Activated T-cell treated with anti-CD3 and anti-CD28 coated beads for 24 hours (primary cell): ENCODE measurements at regions not wholly inside any gene's neighbourhood (a gene's known extent, or its start where the extent isn't known, plus 50 kb on each side); places are given as distances from the start of the nearest gene placed in this dataset.

Experiments
- DNase-seq: peaks from one replicate; pipeline ENCODE4 v3.0.0-alpha.2; 2020; ENCODE audit warnings: low read depth

DNA sequence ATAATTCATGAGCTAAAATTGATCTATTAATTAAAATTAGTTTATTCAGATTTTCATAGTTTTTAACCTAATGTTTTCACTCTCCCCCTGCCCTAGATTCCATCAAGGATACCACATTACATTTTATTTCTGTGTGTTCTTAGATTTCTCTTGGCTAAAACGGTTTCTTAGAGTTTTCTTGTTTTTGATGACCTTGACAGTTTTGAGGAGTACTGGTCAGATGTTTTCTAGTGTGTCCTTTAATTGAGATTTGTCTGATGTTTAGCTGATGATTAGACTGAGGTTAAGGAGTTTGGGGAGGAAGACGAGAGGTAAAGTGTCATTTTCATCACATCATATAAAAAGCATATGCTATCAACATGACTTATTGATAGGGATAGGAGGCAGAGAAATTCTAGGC is 475.9 kb downstream of the SQOR start:
- DNase-seq = no peak

- no peak for DNase-seq
These were observed 476.9 kb downstream of the SQOR start for GRCh38 chr15:46111730-46112129.

DNA sequence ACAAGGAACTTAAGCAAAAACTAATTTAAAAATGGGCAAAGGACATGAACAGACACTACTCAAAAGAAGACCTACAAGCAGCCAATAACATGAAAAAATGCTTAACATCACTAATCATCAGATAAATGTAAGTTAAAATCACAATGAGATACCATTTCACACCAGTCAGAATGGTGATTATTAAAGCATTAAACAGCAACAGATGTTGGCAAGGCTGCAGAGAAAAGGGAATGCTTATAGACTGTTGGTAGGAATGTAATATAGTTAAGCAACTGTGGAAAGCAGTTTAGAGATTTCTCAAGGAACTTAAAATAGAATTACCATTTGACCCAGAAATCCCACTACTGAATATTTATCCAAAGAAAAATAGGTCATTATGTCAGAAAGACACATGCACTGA is 482.2 kb downstream of the SQOR start:
- DNase-seq = no peak

GRCh38 chr15:46120713-46121112 is 485.9 kb downstream of the SQOR start:
- no peak for DNase-seq

GRCh38 chr15:46121441-46121840 is 486.6 kb downstream of the SQOR start:
- no peak for DNase-seq

DNA sequence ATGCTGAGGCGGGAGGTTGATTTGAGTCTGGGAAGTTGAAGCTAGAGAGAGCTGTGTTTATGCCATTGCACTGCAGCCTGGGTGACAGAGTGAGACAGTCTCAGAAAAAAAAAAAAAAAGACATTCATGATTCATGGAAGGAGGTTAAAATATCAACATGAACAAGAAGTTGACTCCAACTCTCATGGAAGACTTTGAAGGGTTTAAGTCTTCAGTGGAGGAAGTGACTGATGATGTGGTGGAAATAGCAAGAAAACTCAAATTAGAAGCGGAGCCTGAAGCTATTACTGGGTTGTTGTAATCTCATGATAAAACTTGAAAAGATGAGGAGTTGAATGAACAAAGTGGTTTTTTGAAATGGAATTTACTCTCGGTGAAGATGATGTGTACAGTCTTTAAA is 491.8 kb downstream of the SQOR start:
- DNase-seq = no peak

DNA sequence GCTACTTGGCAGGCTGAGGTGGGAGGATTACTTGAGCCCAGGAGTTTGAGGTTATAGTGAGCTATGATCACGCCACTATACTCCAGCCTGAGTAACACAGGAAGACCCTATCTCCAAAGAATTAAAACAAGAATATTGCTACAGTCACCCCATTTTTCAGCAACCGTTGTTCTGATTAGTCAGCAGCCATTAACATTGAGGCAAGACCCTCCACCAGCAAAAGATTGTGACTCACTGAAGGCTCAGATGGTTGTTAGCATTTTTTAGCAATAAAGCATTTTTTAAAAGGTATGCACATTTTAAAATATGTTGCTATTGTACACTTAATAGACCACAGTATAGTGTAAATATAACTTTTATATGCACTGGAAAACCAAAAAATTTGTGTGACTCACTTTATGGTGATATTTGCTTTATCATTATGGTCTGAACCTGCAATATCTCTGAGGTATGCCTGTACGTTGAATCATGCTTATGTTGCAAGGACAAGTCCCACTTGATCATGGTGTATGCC is 492.6 kb downstream of the SQOR start:
- no peak for DNase-seq

- no peak for DNase-seq
These were observed 494.3 kb downstream of the SQOR start for GRCh38 chr15:46129145-46129544.

- DNase-seq = no peak
These were observed 497.0 kb downstream of the SQOR start for GRCh38 chr15:46131876-46132275.

DNA sequence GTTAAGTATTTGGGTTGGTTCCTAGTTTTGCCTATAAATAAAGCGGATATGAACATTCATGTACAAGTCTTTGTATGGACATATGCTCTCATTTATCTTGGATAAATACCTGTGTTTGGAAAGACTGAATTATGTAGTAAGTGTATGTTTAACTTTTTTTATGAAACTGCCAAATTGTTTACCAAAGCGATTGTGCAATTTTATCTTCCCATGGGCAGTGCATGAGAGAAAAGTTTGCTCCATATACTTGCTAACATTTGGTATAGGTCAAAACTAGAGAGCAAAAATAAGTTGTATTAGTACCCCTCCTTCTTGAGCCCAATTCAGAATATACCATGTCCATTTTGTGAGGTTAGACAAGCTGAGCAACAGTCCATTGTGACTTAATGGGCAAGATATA is 502.6 kb downstream of the SQOR start:
- no peak for DNase-seq

DNA sequence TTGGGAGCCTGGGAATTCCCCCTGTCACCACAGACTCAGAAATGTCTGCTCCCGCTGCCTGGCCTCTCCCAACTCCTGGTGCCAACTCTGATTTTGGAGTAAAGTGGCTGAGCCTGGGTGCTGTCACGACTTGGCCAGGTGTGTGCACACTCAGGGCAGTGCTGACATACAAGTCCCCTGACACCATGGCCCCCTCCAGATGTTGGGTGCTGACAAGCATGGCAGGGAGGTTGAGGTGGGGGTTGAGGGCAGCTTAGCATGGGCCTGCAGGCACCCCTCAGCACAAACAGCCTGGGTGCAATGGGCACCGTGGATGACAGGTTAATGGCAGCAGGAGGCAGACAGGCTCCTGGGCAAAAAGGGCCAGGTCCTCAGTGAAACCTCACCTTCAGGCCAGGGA is 511.2 kb downstream of the SQOR start:
- DNase-seq = no peak

DNA sequence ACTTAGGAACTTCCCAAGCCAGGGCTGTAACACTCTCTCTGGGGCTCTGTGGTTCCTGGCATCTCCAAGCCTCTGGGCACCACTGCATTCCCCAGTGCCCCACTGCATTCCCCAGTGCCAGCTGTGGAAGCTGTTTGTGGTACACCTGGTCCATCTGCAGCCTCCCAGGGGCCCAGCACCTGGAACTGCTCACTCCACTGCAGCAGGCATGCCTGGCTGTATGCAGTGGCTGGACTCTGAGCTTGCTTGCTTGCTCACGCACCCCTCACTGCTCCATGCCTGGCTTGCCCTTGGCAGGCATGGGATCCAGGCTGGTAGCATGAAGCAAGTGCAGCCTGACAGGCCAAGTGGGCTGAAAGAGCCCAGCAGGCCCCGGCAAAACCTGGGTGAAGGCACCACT is 512.1 kb downstream of the SQOR start:
- DNase-seq = no peak

DNA sequence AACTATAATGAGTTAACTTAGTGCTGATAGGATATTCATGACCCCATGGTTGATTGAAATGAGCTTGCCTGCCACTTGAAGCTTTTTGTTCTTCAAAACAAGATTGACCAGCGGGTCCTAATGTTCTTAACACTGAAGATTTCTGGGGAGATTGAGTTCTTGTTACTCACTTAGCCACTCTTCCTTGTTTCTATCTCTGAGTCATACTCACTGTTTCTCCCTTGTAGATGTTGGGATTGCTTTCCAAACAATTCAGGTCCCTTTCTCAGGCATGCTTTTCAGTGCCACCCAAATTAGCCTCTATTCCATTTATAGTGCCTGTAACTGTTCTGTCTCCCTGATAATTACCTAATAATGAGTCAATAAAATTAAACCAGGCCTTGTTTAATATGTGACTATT is 517.0 kb downstream of the SQOR start:
- DNase-seq = no peak

DNA sequence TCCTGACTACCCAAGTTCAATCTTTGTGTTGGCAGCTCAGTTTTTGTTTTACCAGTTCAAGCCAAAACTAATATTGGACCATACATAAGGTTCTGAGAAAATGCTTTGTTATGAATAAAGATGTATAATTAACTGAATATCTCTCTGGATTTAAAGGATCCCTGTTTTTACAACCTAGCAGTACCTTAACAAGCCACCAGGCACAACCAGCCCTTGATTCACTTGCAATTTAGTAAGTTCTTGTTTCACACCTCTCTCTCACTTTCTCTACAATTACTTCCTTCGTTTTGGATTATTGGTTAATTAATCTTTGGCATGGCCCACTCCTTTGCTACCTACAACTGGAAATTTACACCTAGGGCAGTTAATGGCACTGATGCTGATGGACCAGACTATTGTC is 531.9 kb downstream of the SQOR start:
- no peak for DNase-seq

DNA sequence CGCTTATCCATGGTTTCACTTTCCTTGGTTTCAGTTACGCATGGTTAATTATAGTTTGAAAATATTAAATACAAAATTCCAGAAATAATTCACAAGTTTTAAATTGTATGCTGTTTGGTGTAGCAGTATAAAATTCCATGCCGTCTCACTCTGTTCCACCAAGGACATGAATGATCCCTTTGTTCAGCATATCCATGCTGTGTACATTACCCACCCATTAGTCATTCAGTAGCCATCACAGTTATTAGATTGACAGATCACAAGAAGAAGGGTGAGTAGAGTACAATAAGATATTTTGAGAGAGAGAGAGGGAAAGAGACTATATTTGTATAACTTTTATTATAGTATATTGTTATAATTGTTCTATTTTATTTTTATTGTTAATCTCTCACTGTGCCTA is 535.5 kb downstream of the SQOR start:
- no peak for DNase-seq

GRCh38 chr15:46174122-46174521 is 539.3 kb downstream of the SQOR start:
- no peak for DNase-seq

DNA sequence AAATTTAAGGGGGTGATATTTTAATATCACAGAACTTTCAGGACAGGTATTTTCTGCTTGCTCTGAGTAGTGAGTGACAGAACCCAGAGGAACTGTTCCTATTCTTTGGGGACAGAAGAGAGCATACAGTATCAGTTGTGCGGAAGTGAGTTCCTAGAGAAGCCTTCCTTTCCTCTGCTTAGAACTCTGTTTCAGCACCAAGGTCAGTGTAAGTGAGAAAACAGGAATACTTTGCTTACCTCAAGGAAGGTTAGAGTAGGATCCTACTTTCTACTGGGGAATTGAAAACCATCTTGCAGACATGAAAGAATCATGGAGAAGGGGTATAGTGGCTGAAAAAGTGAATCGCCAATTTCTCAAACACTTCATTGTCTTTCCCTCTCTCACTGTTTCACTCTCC is 542.4 kb downstream of the SQOR start:
- DNase-seq = no peak

DNA sequence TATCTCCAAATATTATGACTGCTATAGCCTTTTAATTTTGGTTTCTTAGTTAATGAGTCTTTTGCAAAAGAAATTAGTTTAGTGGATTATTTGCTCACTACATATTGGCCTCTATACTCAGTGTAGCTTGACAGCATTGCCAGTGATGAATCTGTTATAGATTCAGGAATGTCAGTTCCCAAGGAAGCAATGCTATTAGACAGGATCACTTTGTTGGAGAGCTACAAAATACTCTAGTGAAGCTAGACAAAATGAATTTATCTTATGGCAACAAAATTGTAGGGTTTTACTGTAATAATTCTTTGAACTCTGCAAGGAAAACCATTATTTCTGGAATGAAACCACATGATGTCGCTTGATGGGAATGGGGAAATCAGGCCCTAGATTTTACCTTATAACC is 543.3 kb downstream of the SQOR start:
- DNase-seq = no peak

DNA sequence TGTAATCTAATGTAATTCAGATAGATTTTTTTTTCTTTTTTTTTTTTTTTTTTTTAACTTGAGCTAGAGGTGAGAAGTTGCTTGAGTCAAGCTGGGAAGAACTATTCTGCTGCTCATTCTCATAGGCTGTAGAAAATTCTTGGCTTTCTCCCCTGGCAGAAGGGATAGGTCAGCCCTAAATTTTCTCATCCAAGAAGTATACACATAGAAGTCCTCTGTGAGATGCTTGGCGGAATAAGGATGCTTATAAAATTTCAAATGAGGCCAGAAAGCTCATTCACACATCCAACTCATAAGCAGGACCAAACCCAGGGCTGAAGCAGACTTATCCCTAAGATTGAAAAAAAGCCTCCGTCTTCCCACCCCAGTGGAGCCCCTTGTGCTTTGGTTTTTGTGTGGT is 572.5 kb downstream of the SQOR start:
- no peak for DNase-seq

- no peak for DNase-seq
These were observed 578.7 kb downstream of the SQOR start for GRCh38 chr15:46213551-46213950.

DNA sequence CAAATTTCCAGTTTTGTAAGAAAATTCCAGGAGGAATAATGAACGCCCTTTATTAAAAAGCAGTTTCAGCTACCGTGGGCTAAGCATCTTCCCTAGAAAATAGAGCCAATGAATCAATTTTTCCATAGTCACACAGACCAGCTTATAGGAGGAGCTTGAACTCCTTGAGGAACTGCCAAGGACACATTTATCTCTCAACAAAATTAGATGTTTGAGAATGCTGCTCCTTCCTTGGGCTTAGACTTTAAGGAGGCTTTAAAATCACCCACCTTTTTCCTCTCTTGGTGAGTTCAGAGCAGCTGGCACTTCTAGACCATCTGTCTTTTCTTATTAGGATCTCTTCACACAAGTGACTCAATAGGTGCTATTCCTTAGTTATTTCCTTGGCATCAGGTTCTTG is 588.0 kb downstream of the SQOR start:
- no peak for DNase-seq

DNA sequence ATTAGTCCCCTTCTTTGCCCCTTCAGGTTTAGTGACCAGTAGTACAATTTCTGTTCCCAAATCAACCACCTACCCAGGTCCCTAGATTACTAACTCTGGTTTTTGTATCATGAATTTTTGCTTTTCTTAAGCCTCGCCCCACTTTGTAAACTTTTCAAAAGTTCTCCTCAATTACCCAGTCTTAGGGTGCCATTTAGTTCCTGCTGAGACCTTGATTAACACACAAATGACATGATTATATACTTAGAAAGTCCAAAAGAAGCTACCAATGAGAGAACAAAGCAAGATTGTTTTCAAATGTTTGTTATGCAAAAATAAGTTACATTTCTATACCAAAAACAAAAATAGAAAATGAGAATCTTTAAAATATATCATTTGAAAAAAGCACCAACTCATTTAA is 594.4 kb downstream of the SQOR start:
- DNase-seq = no peak

DNA sequence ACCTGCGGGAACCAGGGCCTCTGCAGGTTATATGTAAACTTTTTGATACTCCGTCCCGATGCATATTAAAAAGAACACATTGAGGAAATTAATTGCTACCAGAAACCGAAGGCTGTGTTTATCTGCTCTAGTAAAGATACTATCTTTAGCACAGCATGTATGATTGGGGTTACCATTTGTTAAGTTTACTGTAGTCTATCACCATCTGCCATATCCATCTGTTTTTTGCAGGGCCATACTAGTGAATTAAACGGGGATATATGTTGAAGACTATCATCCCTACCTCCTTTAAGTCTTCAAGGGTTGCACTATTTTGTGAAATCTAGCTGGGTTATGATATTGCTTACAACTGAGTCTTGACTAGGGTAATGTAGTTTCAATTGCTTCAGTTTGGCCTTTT is 597.0 kb downstream of the SQOR start:
- no peak for DNase-seq

DNA sequence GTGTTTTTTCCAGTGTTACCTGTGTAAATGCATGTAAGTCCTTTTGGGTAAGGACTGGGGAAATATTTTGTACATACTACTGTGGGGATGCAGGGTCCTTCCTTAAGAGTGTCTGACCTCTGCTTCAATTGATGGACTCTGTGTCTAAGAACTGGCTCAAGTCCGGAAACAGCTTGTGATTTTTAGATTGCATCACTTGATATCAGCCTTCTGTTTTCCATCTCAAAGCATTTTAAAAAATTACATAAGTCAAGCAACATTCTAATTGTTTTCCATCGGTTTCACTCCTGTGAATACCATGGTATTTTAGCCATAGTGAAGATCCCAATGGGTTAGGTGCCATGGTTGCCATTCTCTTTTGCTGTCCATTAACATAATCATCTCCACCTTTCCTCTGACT is 597.6 kb downstream of the SQOR start:
- no peak for DNase-seq

DNA sequence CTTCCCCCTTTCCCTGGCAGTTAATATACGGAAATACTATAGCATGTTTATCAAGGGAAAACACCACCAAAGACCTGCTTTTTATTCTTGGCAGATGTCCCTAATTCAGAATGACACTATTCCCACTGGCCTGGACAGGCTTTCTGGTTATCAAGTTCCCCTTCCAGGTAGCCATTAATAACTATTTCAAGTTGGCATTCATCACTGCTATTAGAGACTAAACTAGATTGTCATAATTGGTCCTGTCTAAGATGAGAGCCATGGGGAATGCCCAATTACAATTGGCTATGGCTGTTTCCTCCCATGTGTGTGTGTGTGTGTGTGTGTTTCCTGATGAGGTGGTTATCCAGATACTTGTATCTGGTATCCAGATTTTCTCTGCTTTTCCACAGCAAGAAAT is 608.1 kb downstream of the SQOR start:
- DNase-seq = no peak
